AG04450 (cell line): ENCODE measurements at regions not wholly inside any gene's neighbourhood (a gene's known extent, or its start where the extent isn't known, plus 50 kb on each side); places are given as distances from the start of the nearest gene placed in this dataset.

Experiments used
- CTCF ChIA-PET: fragments of 300-600, 350-600 bp; formaldehyde crosslinking; extraction: SDS; loops from one replicate; lab custom pipeline; 2022; ENCODE audit warnings: antibody characterized with exemption, inconsistent platforms; lab: Charles Lee
- POLR2A ChIA-PET: fragments of 350-600 bp; formaldehyde crosslinking; extraction: SDS; loops from one replicate; lab custom pipeline; 2021; ENCODE audit warnings: antibody characterized with exemption, inconsistent platforms; lab: Yijun Ruan, JAX
- DNase-seq: peaks from one replicate; pipeline ENCODE4 v3.0.0-alpha.2; 2011; ENCODE audit warnings: low read depth, low spot score
- H3K27ac ChIP-seq: one replicate; pipeline ENCODE4 v1.5.1; 2012; ENCODE audit warnings: low read depth, low read length, control low read depth
- H3K27me3 ChIP-seq: one replicate; pipeline ENCODE4 v1.6.0; 2012; ENCODE audit warnings: low read length; ENCODE audit not compliant: control insufficient read depth, insufficient read depth
- H3K4me3 ChIP-seq: 2 replicates; pipeline ENCODE4 v1.5.1; 2011; ENCODE audit warnings: mild to moderate bottlenecking, low read depth, low read length, control low read depth
- H3K9me3 ChIP-seq: 2 replicates; pipeline ENCODE4 v1.5.1; 2012; ENCODE audit warnings: low read length; ENCODE audit not compliant: control insufficient read depth, insufficient read depth
- CTCF ChIP-seq: IDR thresholded peaks from 2 replicates; pipeline ENCODE4 v1.5.1; 2011; ENCODE audit warnings: low read depth, low read length, control low read depth, inconsistent platforms

DNA sequence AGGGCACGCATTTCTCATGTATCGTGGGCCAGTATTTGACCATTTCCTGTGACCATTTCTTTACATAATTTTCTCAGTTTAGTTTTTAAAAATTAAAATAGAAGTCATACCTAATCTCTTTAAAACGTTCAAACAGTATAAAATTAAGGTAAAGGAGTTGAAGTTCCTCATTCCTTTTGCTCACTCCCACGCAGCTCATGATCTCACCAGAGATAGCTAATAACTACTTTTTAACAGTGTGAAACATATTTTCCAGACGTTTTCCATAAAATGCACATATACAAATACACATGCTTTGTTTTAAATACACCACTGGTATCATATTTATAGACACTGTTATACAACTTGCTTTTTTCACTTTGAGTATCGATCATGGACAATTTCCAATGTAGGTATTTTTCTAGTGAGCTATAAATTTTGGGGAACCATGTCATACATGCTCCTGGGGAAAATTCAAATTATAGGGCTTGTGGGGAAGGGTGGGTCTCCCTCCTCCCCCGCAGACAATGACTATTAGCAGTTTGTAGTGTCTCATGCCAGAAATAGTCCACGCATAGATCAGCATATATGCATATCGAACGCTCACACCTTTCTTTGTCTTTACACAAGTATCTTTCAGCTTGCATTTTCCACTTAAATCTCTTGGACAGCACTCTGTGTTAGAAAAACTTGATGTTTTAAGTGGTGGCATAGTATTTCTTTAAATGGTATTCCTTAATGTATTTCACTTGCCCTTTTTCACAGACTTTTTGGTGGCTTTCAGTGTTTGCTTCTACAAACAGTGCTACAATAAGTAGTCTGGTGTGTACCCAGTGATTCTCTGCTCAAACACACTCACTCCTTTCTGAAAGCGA lies 145.5 kb upstream of the ZNF217 start:
- Histone ChIP-seq H3K9me3 (no peaks in the 10 kb centered on the region), H3K27ac (peak overlapping the region; percentile 68), H3K4me3 (no peak overlapping the region), H3K27me3 (no peaks in the 10 kb centered on the region)
- ChIA-PET POLR2A (interaction anchor here (0.6 to 0.9 kb wide), 3 partner anchors 25 to 201 kb away, joined by 3 to 8 read pairs (median 3); no protein-coding TSS in a partner anchor), CTCF (interaction anchor here (1.0 to 2.7 kb wide), 3 partner anchors 9 to 191 kb away, joined by 3 to 7 read pairs (median 6); no protein-coding TSS in a partner anchor)
- DNase-seq, result no peak
- no peak for TF ChIP-seq CTCF

GRCh38 chr20:53738039-53738944 lies 144.7 kb upstream of the ZNF217 start:
- POLR2A ChIA-PET, result interaction anchor here (0.6 to 0.9 kb wide), 3 partner anchors 26 to 202 kb away, joined by 3 to 8 read pairs (median 3); no protein-coding TSS in a partner anchor
- H3K27ac ChIP-seq, result peak overlapping the region; percentile 68
- CTCF ChIA-PET, result interaction anchor here (0.6 to 2.7 kb wide), 4 partner anchors 10 to 191 kb away, joined by 3 to 7 read pairs (median 4); no protein-coding TSS in a partner anchor
- TF ChIP-seq CTCF, result no peak
- no peaks in the 10 kb centered on the region for H3K27me3 ChIP-seq
- H3K9me3 ChIP-seq, result peaks cover 3% of the 10 kb centered on the region; the same call in 1 of the 2 replicates
- no peak overlapping the region for H3K4me3 ChIP-seq
- peak; percentile 36 for DNase-seq

- POLR2A ChIA-PET, result interaction anchor here (0.7 kb wide), 1 partner anchor 35 kb away, joined by 4 read pairs; no protein-coding TSS in a partner anchor
- TF ChIP-seq CTCF, result no peak
- H3K9me3 ChIP-seq, result peaks cover 3% of the 10 kb centered on the region; the same call in 1 of the 2 replicates
- DNase-seq, result no peak
- CTCF ChIA-PET, result interaction anchor here (0.7 to 2.7 kb wide), 6 partner anchors 11 to 202 kb away, joined by 3 to 10 read pairs (median 6); no protein-coding TSS in a partner anchor
- no peak overlapping the region for H3K4me3 ChIP-seq
- H3K27ac ChIP-seq, result no peak overlapping the region
- H3K27me3 ChIP-seq, result no peaks in the 10 kb centered on the region
Measured at GRCh38 chr20:53737396-53738038, 143.9 kb upstream of the ZNF217 start.

DNA sequence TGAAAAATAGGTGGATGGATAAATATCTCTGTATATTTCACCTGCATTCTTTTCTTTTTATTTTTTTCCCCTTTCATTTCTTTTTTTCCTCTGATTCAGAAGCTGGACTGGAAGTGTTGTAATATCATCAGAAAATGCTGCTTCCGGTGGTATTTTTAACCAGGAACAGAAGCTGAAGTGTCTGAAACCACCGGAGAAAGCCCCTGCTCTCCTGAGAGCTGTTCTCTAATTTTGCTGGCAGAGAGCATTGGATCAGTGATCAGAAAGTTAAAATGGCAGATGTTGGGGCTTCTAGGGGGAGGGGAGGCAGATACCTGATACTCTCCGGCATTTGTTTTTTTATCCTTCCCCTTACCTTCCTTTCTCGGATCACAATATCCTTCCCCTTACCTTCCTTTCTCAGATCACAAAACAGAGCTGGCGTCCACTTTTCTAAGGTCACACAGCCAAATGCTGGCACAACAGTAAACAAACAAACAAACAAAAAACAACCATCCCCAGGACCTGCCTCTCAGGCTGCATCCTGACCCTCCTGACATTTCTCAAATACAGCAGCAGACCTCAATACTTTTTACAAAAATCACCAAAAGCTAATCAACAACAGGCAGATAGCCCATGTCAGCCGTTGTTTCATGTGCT lies 143.2 kb upstream of the ZNF217 start:
- ChIA-PET POLR2A (interaction anchor here (0.7 to 0.8 kb wide), 2 partner anchors 36 to 136 kb away, joined by 3 to 4 read pairs; no protein-coding TSS in a partner anchor), CTCF (interaction anchor here (0.7 to 2.0 kb wide), 7 partner anchors 28 to 203 kb away, joined by 3 to 10 read pairs (median 4); no protein-coding TSS in a partner anchor)
- no peak overlapping the region for H3K27ac ChIP-seq
- DNase-seq, result no peak
- no peak overlapping the region for H3K4me3 ChIP-seq
- no peaks in the 10 kb centered on the region for H3K27me3 ChIP-seq
- TF ChIP-seq CTCF, result no peak
- H3K9me3 ChIP-seq, result peaks cover 3% of the 10 kb centered on the region; the same call in 1 of the 2 replicates
